DMS114 treated with DMSO at 0.1 percent for 48 hours (cell line): ENCODE measurements at regions not wholly inside any gene's neighbourhood (a gene's known extent, or its start where the extent isn't known, plus 50 kb on each side); places are given as distances from the start of the nearest gene placed in this dataset.
"Not testable (repeated sequence)": the region's sequence is repeated elsewhere in the genome, so short reads cannot be mapped to it uniquely, and the experiment has no call there.

Experiments used
- DNase-seq: peaks from one replicate; lab custom pipeline; 2025; ENCODE audit not compliant: unreplicated experiment; lab: John Stamatoyannopoulos, UW

GRCh38 chr12:71385155-71385554 lies 54.4 kb upstream of the LGR5 start:
- DNase-seq: no peak

- not testable (repeated sequence) for DNase-seq
Observed at GRCh38 chr12:71376711-71377355, 62.8 kb upstream of the LGR5 start.

- DNase-seq: no peak
Observed at GRCh38 chr12:71371122-71371521, 68.5 kb upstream of the LGR5 start.

GRCh38 chr12:71360013-71360412 lies 79.6 kb upstream of the LGR5 start:
- DNase-seq: no peak

- no peak for DNase-seq
Observed at GRCh38 chr12:71356569-71356968, 83.0 kb upstream of the LGR5 start.

- no peak for DNase-seq
Observed at GRCh38 chr12:71354871-71355270, 84.7 kb upstream of the LGR5 start.

GRCh38 chr12:71353607-71354006 lies 86.0 kb upstream of the LGR5 start:
- DNase-seq: no peak

GRCh38 chr12:71349950-71350349 lies 89.6 kb upstream of the LGR5 start:
- no peak for DNase-seq

- DNase-seq: no peak
Observed at GRCh38 chr12:71338933-71339332, 100.7 kb upstream of the LGR5 start.

- DNase-seq: no peak
Observed at GRCh38 chr12:71335963-71336257, 103.7 kb upstream of the LGR5 start.

GRCh38 chr12:71335151-71335962 lies 104.2 kb upstream of the LGR5 start:
- DNase-seq: no peak

- no peak for DNase-seq
Observed at GRCh38 chr12:71333418-71333817, 106.2 kb upstream of the LGR5 start.

GRCh38 chr12:71329956-71330355 lies 109.6 kb upstream of the LGR5 start:
- no peak for DNase-seq

- no peak for DNase-seq
Observed at GRCh38 chr12:71321531-71321930, 118.1 kb upstream of the LGR5 start.

- DNase-seq: no peak
Observed at GRCh38 chr12:71321130-71321529, 118.5 kb upstream of the LGR5 start.

- DNase-seq: no peak
Observed at GRCh38 chr12:71315328-71315985, 124.1 kb upstream of the LGR5 start.

- no peak for DNase-seq
Observed at GRCh38 chr12:71312768-71313403, 126.7 kb upstream of the LGR5 start.

GRCh38 chr12:71311611-71312010 lies 128.0 kb upstream of the LGR5 start:
- DNase-seq: not testable (repeated sequence)

GRCh38 chr12:71306808-71307207 lies 132.8 kb upstream of the LGR5 start:
- no peak for DNase-seq

- no peak for DNase-seq
Observed at GRCh38 chr12:71304306-71304705, 135.3 kb upstream of the LGR5 start.

- DNase-seq: no peak
Observed at GRCh38 chr12:71303199-71303598, 136.4 kb upstream of the LGR5 start.
